GM12878 (cell line): ENCODE measurements at regions not wholly inside any gene's neighbourhood (a gene's known extent, or its start where the extent isn't known, plus 50 kb on each side); places are given as distances from the start of the nearest gene placed in this dataset.

Experiments used
- ATAC-seq: fragments of 200-7000 bp; cut with Tn5 transposase; 3 replicates; pipeline ENCODE4 v1.9.1; 2020; ENCODE audit warnings: mild to moderate bottlenecking, moderate library complexity
- BruUV-seq: library from RNA; stranded (reverse); fragments of 400-500 nt; replicated peaks from 2 replicates; lab custom pipeline; 2021; lab: Mats Ljungman, UMichigan
- CTCF ChIA-PET: fragments of 300-600 bp; sonication (Branson Sonifier 250); formaldehyde crosslinking; extraction: SDS; loops from one replicate; lab custom pipeline; 2021; ENCODE audit warnings: inconsistent platforms; lab: Yijun Ruan, JAX
- POLR2A ChIA-PET: fragments of 350-600 bp; formaldehyde crosslinking; extraction: SDS; loops from one replicate; lab custom pipeline; 2021; ENCODE audit warnings: inconsistent platforms; lab: Charles Lee
- RAD21 ChIA-PET: fragments of 300-600 bp; sonication (Branson Sonifier 250); formaldehyde crosslinking; loops from one replicate; lab custom pipeline; 2023; ENCODE audit warnings: antibody characterized with exemption; ENCODE audit not compliant: unreplicated experiment; lab: Charles Lee
- SMC1A ChIA-PET: fragments of 300-600 bp; sonication (Branson Sonifier 250); formaldehyde crosslinking; loops from one replicate; lab custom pipeline; 2023; ENCODE audit not compliant: unreplicated experiment, uncharacterized antibody; lab: Charles Lee
- DNase-seq: peaks from one replicate; pipeline ENCODE4 v3.0.0-alpha.2; 2011; ENCODE audit warnings: low read depth, low spot score
- FAIRE-seq: peaks from 3 replicates; lab custom pipeline; 2011; peaks lifted over from hg19 to GRCh38; lab: Jason Lieb, UNC
- H2AFZ ChIP-seq: 2 replicates; pipeline ENCODE4 v1.6.0; 2011; ENCODE audit warnings: low read depth, low read length, control low read depth; ENCODE audit not compliant: control insufficient read depth
- H3K27ac ChIP-seq: 2 replicates; pipeline ENCODE4 v1.5.1; 2011; ENCODE audit warnings: control low read depth; ENCODE audit not compliant: control insufficient read depth, insufficient read depth
- H3K27me3 ChIP-seq, 2 experiments: replicated peaks in 1 of 2; 2 replicates each; pipeline versions ENCODE4 v1.6.0 to v1.6.1; 2011; ENCODE audit warnings: low read length in 1 of 2; ENCODE audit not compliant: control insufficient read depth in 2 of 2, insufficient read depth in 2 of 2
- H3K36me3 ChIP-seq, 2 experiments: 2 replicates each; pipeline ENCODE4 v1.5.1; 2011; ENCODE audit warnings: low read length in 1 of 2; ENCODE audit not compliant: control insufficient read depth in 2 of 2, insufficient read depth in 2 of 2
- H3K4me1 ChIP-seq: 2 replicates; pipeline ENCODE4 v1.6.1; 2011; ENCODE audit warnings: mild to moderate bottlenecking, low read length, moderate library complexity, mixed read lengths; ENCODE audit not compliant: control insufficient read depth, insufficient read depth
- H3K4me2 ChIP-seq: 2 replicates; pipeline ENCODE4 v1.6.0; 2011; ENCODE audit warnings: control low read depth; ENCODE audit not compliant: control insufficient read depth, insufficient read depth
- H3K4me3 ChIP-seq: fragments of 200-600 bp; sonication (generic); 2 replicates; pipeline ENCODE4 v1.5.1; 2016
- H3K79me2 ChIP-seq: 2 replicates; pipeline ENCODE4 v1.6.0; 2011; ENCODE audit warnings: low read length; ENCODE audit not compliant: control insufficient read depth, insufficient read depth
- H3K9ac ChIP-seq: 2 replicates; pipeline ENCODE4 v1.8.0; 2011; ENCODE audit warnings: low read length, control low read depth, mixed read lengths; ENCODE audit not compliant: control insufficient read depth, insufficient read depth
- H3K9me3 ChIP-seq: replicated peaks from 3 replicates; pipeline ENCODE4 v1.5.1; 2011; ENCODE audit warnings: mild to moderate bottlenecking, low read length; ENCODE audit not compliant: control insufficient read depth, insufficient read depth
- H4K20me1 ChIP-seq: 2 replicates; pipeline ENCODE4 v1.6.0; 2011; ENCODE audit not compliant: control insufficient read depth, insufficient read depth
- ATF7 ChIP-seq: fragments of 450-650 bp; IDR thresholded peaks from 2 replicates; pipeline ENCODE4 v1.6.1; 2016; ENCODE audit warnings: low read depth, mild to moderate bottlenecking
- BACH1 ChIP-seq: fragments of 450-650 bp; IDR thresholded peaks from 2 replicates; pipeline ENCODE4 v1.6.1; 2017; ENCODE audit warnings: mild to moderate bottlenecking, borderline replicate concordance
- CREB1 ChIP-seq: IDR thresholded peaks from 2 replicates; pipeline ENCODE4 v1.6.1; 2012; ENCODE audit warnings: low read depth, mild to moderate bottlenecking, inconsistent platforms
- IKZF2 ChIP-seq, 2 experiments: fragments of 450-650 bp; IDR thresholded peaks; 2 replicates each; pipeline ENCODE4 v1.6.1; 2017; ENCODE audit warnings: mild to moderate bottlenecking in 2 of 2, moderate library complexity in 2 of 2
- JUND ChIP-seq: IDR thresholded peaks from 2 replicates; pipeline ENCODE4 v1.6.1; 2012; ENCODE audit warnings: low read depth, mild to moderate bottlenecking, low read length, improper control_type of control experiment, moderate library complexity
- NKRF ChIP-seq: fragments of 450-650 bp; conservative IDR thresholded peaks from 2 replicates; pipeline ENCODE4 v1.6.1; 2017; ENCODE audit warnings: mild to moderate bottlenecking, moderate library complexity
- NR2C2 ChIP-seq: IDR thresholded peaks from 2 replicates; pipeline ENCODE4 v1.6.1; 2011; ENCODE audit warnings: borderline replicate concordance, low read depth; ENCODE audit not compliant: control insufficient read depth, insufficient read length
- TBL1XR1 ChIP-seq: IDR thresholded peaks from 2 replicates; pipeline ENCODE4 v1.6.1; 2012; ENCODE audit warnings: low read depth, low read length, improper control_type of control experiment
- TCF12 ChIP-seq: IDR thresholded peaks from 2 replicates; pipeline ENCODE4 v1.6.1; 2011; ENCODE audit warnings: low read depth, mild to moderate bottlenecking, low read length
- ZNF592 ChIP-seq: fragments of 450-650 bp; IDR thresholded peaks from 2 replicates; pipeline ENCODE4 v1.6.1; 2017; ENCODE audit warnings: mild to moderate bottlenecking, moderate library complexity
- WGBS: methylation state at CpG from one replicate; pipeline ENCODE4 v1.1.6; 2016; ENCODE audit warnings: low lambda C conversion rate; ENCODE audit not compliant: insufficient replicate concordance, insufficient coverage; ENCODE audit errors: missing lambda C conversion rate; 5-methylcytosine and 5-hydroxymethylcytosine counted together
- in situ Hi-C: fragments of 300-500 bp; cut with MboI; formaldehyde crosslinking; loops from 9 replicates; pipeline ENCODE4 v1.14.3; 2018; ENCODE audit warnings: mixed read lengths
- intact Hi-C: fragments of 100-400 bp; cut with micrococcal nuclease; formaldehyde crosslinking; loops from one replicate; pipeline ENCODE4 v1.14.2; 2022; ENCODE audit not compliant: unreplicated experiment

- POLR2A ChIA-PET, result no interaction called here
- WGBS, result 32% methylated on average over 4 of the region's 4 CpGs
- no peak for DNase-seq
- Histone ChIP-seq H3K27me3 (no peaks in the 10 kb centered on the region), H4K20me1 (no peaks in the 10 kb centered on the region), H2AFZ (no peak overlapping the region), H3K4me3 (no peak overlapping the region), H3K9ac (no peak overlapping the region), H3K79me2 (no peaks in the 10 kb centered on the region), H3K27ac (no peak overlapping the region), H3K9me3 (no peaks in the 10 kb centered on the region), H3K36me3 (no peaks in the 10 kb centered on the region), H3K4me2 (no peak overlapping the region), H3K4me1 (no peaks in the 10 kb centered on the region)
- FAIRE-seq, result no peak
- in situ Hi-C loops (no loop called here), intact Hi-C loops (no loop called here)
- BruUV-seq, result no TSS peak
- ATAC-seq, result peak; percentile 31; the same call in 2 of the 3 replicates
- RAD21 ChIA-PET, result interaction anchor here (0.6 kb wide), 1 partner anchor 26 kb away, joined by 3 read pairs; no protein-coding TSS in a partner anchor
- CTCF ChIA-PET, result no interaction called here
- no peak for TF ChIP-seq ZNF592
- TF ChIP-seq NR2C2, result no peak
- no peak for TF ChIP-seq NKRF
- TF ChIP-seq BACH1, result no peak
- TF ChIP-seq IKZF2 (IDR thresholded peaks at IDR 0.05), result no peak
- no peak for TF ChIP-seq TCF12
- no peak for TF ChIP-seq CREB1
- no peak for TF ChIP-seq TBL1XR1
- TF ChIP-seq ATF7, result no peak
- no peak for TF ChIP-seq JUND
- SMC1A ChIA-PET, result interaction anchor here (0.8 kb wide), 1 partner anchor 19 kb away, joined by 3 read pairs; no protein-coding TSS in a partner anchor
Measured at GRCh38 chr10:20708305-20708704, 188.8 kb downstream of the NEBL start.
